HEK293 (cell line): ENCODE measurements at regions not wholly inside any gene's neighbourhood (a gene's known extent, or its start where the extent isn't known, plus 50 kb on each side); places are given as distances from the start of the nearest gene placed in this dataset.

Experiments
- CTCF ChIA-PET: fragments of 350-600 bp; formaldehyde crosslinking; extraction: SDS; loops from one replicate; lab custom pipeline; 2021; ENCODE audit warnings: antibody characterized with exemption; lab: Yijun Ruan, JAX
- POLR2A ChIA-PET: fragments of 300-600 bp; formaldehyde crosslinking; extraction: SDS; loops from one replicate; lab custom pipeline; 2020; ENCODE audit warnings: antibody characterized with exemption, inconsistent platforms; lab: Yijun Ruan, JAX
- H3K27ac ChIP-seq: fragments of 200-500 bp; sonication (Bioruptor generic); 2 replicates; pipeline ENCODE4 v1.5.1; 2014; ENCODE audit warnings: low read depth, low read length, control low read depth, inconsistent platforms; ENCODE audit errors: extremely low read depth
- H3K36me3 ChIP-seq, 2 experiments: fragments of 200-500 bp in 1 of 2; sonication (Bioruptor generic) in 1 of 2; 1 replicate in 1 of 2; 2 replicates in 1 of 2; pipeline ENCODE4 v1.5.1; 2014 to 2017; ENCODE audit warnings: inconsistent platforms in 2 of 2, low read length in 2 of 2; ENCODE audit not compliant: control insufficient read depth in 2 of 2, insufficient read depth in 1 of 2
- H3K4me1 ChIP-seq: fragments of 200-500 bp; sonication (Bioruptor generic); 2 replicates; pipeline ENCODE4 v1.5.1; 2014; ENCODE audit warnings: mild to moderate bottlenecking, low read length, inconsistent platforms; ENCODE audit not compliant: control insufficient read depth, insufficient read depth
- H3K4me3 ChIP-seq: 2 replicates; pipeline ENCODE4 v1.5.1; 2011; ENCODE audit warnings: low read depth, mild to moderate bottlenecking, control low read depth, low read length, moderate library complexity
- H3K9me3 ChIP-seq: fragments of 200-500 bp; sonication (Bioruptor generic); 2 replicates; pipeline ENCODE4 v1.5.1; 2014; ENCODE audit warnings: low read depth, low read length, inconsistent platforms; ENCODE audit not compliant: control insufficient read depth, insufficient read depth
- ELK4 ChIP-seq: IDR thresholded peaks from 2 replicates; pipeline ENCODE4 v1.6.1; 2011; ENCODE audit warnings: mild to moderate bottlenecking, low read depth, low read length, borderline replicate concordance
- GLIS1 ChIP-seq: fragments of 450-650 bp; formaldehyde crosslinking; IDR thresholded peaks from 2 replicates; pipeline ENCODE4 v1.5.1; 2016; ENCODE audit warnings: missing biosample characterization, missing genetic modification characterization
- HOXD13 ChIP-seq: sonication (generic); formaldehyde crosslinking; IDR thresholded peaks from 2 replicates; pipeline ENCODE4 v1.8.0; 2022; ENCODE audit warnings: missing genetic modification reagents, borderline replicate concordance
- RBAK ChIP-seq: fragments of 450-650 bp; formaldehyde crosslinking; IDR thresholded peaks from 2 replicates; pipeline ENCODE4 v1.5.1; 2016; ENCODE audit warnings: missing biosample characterization, missing genetic modification characterization
- REPIN1 ChIP-seq: fragments of 450-650 bp; formaldehyde crosslinking; IDR thresholded peaks from 2 replicates; pipeline ENCODE4 v1.5.1; 2017; ENCODE audit warnings: missing biosample characterization, missing genetic modification characterization, low read depth
- ZBTB49 ChIP-seq: fragments of 450-650 bp; formaldehyde crosslinking; IDR thresholded peaks from 2 replicates; pipeline ENCODE4 v1.5.1; 2016; ENCODE audit warnings: missing biosample characterization, missing genetic modification characterization, low read depth
- ZBTB8A ChIP-seq: fragments of 450-650 bp; formaldehyde crosslinking; IDR thresholded peaks from 2 replicates; pipeline ENCODE4 v1.5.1; 2016; ENCODE audit warnings: missing biosample characterization, missing genetic modification characterization
- ZEB2 ChIP-seq: fragments of 450-650 bp; formaldehyde crosslinking; IDR thresholded peaks from 2 replicates; pipeline ENCODE4 v1.5.1; 2016; ENCODE audit warnings: missing biosample characterization, missing genetic modification characterization
- ZIC2 ChIP-seq: fragments of 450-650 bp; formaldehyde crosslinking; IDR thresholded peaks from 2 replicates; pipeline ENCODE4 v1.5.1; 2016; ENCODE audit warnings: missing biosample characterization, missing genetic modification characterization
- ZNF133 ChIP-seq: fragments of 450-650 bp; formaldehyde crosslinking; IDR thresholded peaks from 2 replicates; pipeline ENCODE4 v1.5.1; 2016; ENCODE audit warnings: missing biosample characterization, missing genetic modification characterization
- ZNF175 ChIP-seq: fragments of 450-650 bp; formaldehyde crosslinking; IDR thresholded peaks from 2 replicates; pipeline ENCODE4 v1.5.1; 2016; ENCODE audit warnings: missing biosample characterization, missing genetic modification characterization
- ZNF184 ChIP-seq: fragments of 450-650 bp; IDR thresholded peaks from 2 replicates; pipeline ENCODE4 v1.5.1; 2018; ENCODE audit warnings: missing biosample characterization, mild to moderate bottlenecking, missing genetic modification characterization
- ZNF19 ChIP-seq: fragments of 450-650 bp; formaldehyde crosslinking; IDR thresholded peaks from 2 replicates; pipeline ENCODE4; 2016; ENCODE audit warnings: missing biosample characterization, missing genetic modification characterization, low read depth
- ZNF211 ChIP-seq: fragments of 450-650 bp; formaldehyde crosslinking; IDR thresholded peaks from 2 replicates; pipeline ENCODE4 v1.5.1; 2016; ENCODE audit warnings: low read depth, missing biosample characterization, missing genetic modification characterization
- ZNF24 ChIP-seq: fragments of 450-650 bp; formaldehyde crosslinking; IDR thresholded peaks from 2 replicates; pipeline ENCODE4 v1.5.1; 2016; ENCODE audit warnings: missing biosample characterization, missing genetic modification characterization
- ZNF292 ChIP-seq: fragments of 450-650 bp; formaldehyde crosslinking; IDR thresholded peaks from 2 replicates; pipeline ENCODE4 v1.5.1; 2016; ENCODE audit warnings: low read depth, missing biosample characterization, missing genetic modification characterization, borderline replicate concordance
- ZNF311 ChIP-seq: fragments of 450-650 bp; formaldehyde crosslinking; IDR thresholded peaks from 2 replicates; pipeline ENCODE4 v1.5.1; 2017; ENCODE audit warnings: missing biosample characterization, missing genetic modification characterization, borderline replicate concordance
- ZNF514 ChIP-seq: fragments of 450-650 bp; formaldehyde crosslinking; IDR thresholded peaks from 2 replicates; pipeline ENCODE4 v1.5.1; 2016; ENCODE audit warnings: missing biosample characterization, missing genetic modification characterization
- ZNF585B ChIP-seq: fragments of 450-650 bp; formaldehyde crosslinking; IDR thresholded peaks from 2 replicates; pipeline ENCODE4 v1.5.1; 2016; ENCODE audit warnings: missing biosample characterization, missing genetic modification characterization
- ZNF610 ChIP-seq: fragments of 450-650 bp; formaldehyde crosslinking; IDR thresholded peaks from 2 replicates; pipeline ENCODE4 v1.5.1; 2016; ENCODE audit warnings: missing biosample characterization, missing genetic modification characterization, borderline replicate concordance
- ZNF701 ChIP-seq: fragments of 450-650 bp; formaldehyde crosslinking; IDR thresholded peaks from 2 replicates; pipeline ENCODE4 v1.5.1; 2016; ENCODE audit warnings: missing biosample characterization, missing genetic modification characterization
- ZNF747 ChIP-seq: fragments of 450-650 bp; formaldehyde crosslinking; IDR thresholded peaks from 2 replicates; pipeline ENCODE4 v1.5.1; 2016; ENCODE audit warnings: missing biosample characterization, missing genetic modification characterization
- ZSCAN23 ChIP-seq: fragments of 450-650 bp; formaldehyde crosslinking; IDR thresholded peaks from 2 replicates; pipeline ENCODE4 v1.5.1; 2016; ENCODE audit warnings: missing biosample characterization, missing genetic modification characterization

DNA sequence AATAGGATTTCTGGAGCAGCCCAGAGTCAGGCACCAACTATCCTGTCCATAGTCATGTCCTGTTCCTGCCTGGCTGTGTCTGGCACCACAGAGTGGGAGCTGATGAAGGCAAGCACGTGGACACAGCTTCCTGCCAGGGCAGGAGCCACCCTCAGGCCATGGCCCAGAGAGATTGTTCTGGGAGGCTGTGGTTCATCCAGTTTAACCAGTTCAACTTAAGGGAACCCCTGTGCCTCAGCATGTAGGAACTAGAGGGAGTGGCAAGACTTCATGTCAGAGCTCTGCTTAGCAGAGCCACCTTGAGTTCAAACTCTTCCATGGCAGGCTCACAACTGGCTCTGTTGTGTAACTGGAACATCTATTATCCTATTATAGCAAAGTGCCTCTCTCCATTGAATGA, 73.2 kb upstream of the NCKAP5 start (continued):
- TF ChIP-seq ZBTB49 (tag by site-specific recombination) (no peak), ZBTB8A (tag by site-specific recombination) (no peak), ZSCAN23 (tag by site-specific recombination) (no peak), ELK4 (no peak), ZNF311 (tag by site-specific recombination) (no peak), ZNF747 (tag by site-specific recombination) (no peak), ZNF514 (no peak), ZNF24 (no peak), ZNF133 (tag by site-specific recombination) (no peak)

DNA sequence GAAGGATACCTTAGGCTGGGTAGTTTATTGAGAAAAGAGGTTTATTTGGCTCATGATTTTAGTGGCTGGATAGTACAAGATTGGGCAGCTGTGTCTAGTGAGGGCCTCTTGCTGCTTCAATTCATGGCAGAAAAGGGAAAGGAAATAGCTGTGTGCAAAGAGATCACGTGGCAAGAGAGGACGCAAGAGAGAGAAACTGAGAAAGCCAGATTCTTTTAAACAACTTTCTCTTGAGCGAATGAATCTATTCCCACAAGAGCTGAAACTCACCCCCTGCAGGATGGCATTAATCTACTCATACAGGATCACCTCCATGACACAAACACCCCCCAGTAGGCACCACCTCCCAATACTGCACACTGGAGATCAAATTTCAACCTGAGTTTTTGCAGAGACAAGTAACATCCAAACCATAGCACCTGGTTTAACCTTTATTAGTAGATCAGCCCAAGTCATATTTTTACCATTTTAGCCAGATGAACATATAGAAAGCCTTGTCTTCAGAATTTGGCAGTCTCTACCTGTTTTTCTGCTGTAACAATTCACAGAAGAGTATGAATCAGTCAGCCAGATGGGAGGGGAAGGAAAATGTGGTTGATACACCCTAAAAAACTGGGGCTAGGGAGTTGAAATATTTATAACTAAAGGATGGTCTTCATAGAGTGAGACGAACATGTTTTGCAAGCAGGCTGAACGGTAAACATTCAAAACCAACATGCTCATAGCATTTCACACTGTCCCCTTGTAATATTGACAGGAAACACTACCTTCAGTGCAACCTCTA, 73.9 kb upstream of the NCKAP5 start:
- H3K4me1 ChIP-seq: no peaks in the 10 kb centered on the region
- ChIA-PET POLR2A (no interaction called here), CTCF (interaction anchor here (1.5 to 1.7 kb wide), 2 partner anchors 13 to 81 kb away, joined by 4 to 7 read pairs; no protein-coding TSS in a partner anchor)
- no peaks in the 10 kb centered on the region for H3K36me3 ChIP-seq
- no peaks in the 10 kb centered on the region for H3K9me3 ChIP-seq
- no peak overlapping the region for H3K27ac ChIP-seq
- TF ChIP-seq GLIS1: 0 out of 2 replicates have a peak, but pooled peaks have one; percentile 21
- no peak for TF ChIP-seq REPIN1 (tag by site-specific recombination)
- TF ChIP-seq ZNF175 (tag by site-specific recombination): no peak
- TF ChIP-seq ZNF701 (tag by site-specific recombination): no peak
- no peak for TF ChIP-seq ZEB2 (tag by site-specific recombination)
- H3K4me3 ChIP-seq: no peak overlapping the region

- H3K27ac ChIP-seq: no peak overlapping the region
- POLR2A ChIA-PET: no interaction called here
- no peaks in the 10 kb centered on the region for H3K36me3 ChIP-seq
- no peak for TF ChIP-seq ZNF184 (tag by site-specific recombination)
- no peak for TF ChIP-seq RBAK (tag by site-specific recombination)
- TF ChIP-seq ZIC2 (tag by site-specific recombination): no peak
- no peak for TF ChIP-seq ZNF19 (tag by site-specific recombination)
- no peak for TF ChIP-seq HOXD13 (CRISPR knock-in tag)
- TF ChIP-seq ZNF292 (tag by site-specific recombination): no peak
- no peak for TF ChIP-seq ZNF211
- TF ChIP-seq ZNF175 (tag by site-specific recombination): no peak
- TF ChIP-seq ZNF610: no peak
- no peak for TF ChIP-seq ZNF585B (tag by site-specific recombination)
- TF ChIP-seq, all 188 proteins: peak for 0
- H3K4me3 ChIP-seq: no peak overlapping the region
- CTCF ChIA-PET: no interaction called here
- no peaks in the 10 kb centered on the region for H3K4me1 ChIP-seq
- no peaks in the 10 kb centered on the region for H3K9me3 ChIP-seq
Measured at GRCh38 chr2:133642791-133643191, 74.5 kb upstream of the NCKAP5 start.
